GM19023 (cell line): ENCODE measurements at regions not wholly inside any gene's neighbourhood (a gene's known extent, or its start where the extent isn't known, plus 50 kb on each side); places are given as distances from the start of the nearest gene placed in this dataset.
"Not testable (repeated sequence)": the region's sequence is repeated elsewhere in the genome, so short reads cannot be mapped to it uniquely, and the experiment has no call there.

Experiments used
- ATAC-seq: cut with Tn5 transposase; IDR thresholded peaks from one replicate; pipeline ENCODE4 v1.9.1; 2021; ENCODE audit warnings: mild to moderate bottlenecking, moderate library complexity; ENCODE audit not compliant: unreplicated experiment

GRCh38 chr15:22665059-22665702, 121.3 kb upstream of the NIPA1 start:
- not testable (repeated sequence) for ATAC-seq

GRCh38 chr15:22665711-22666110, 120.7 kb upstream of the NIPA1 start:
- not testable (repeated sequence) for ATAC-seq

GRCh38 chr15:22684786-22685185, 101.7 kb upstream of the NIPA1 start:
- not testable (repeated sequence) for ATAC-seq

GRCh38 chr15:22699881-22700280, 86.6 kb upstream of the NIPA1 start:
- ATAC-seq, result not testable (repeated sequence)

- not testable (repeated sequence) for ATAC-seq
Measured at GRCh38 chr15:22710831-22711341, 75.6 kb upstream of the NIPA1 start.

GRCh38 chr15:22713933-22714332, 72.5 kb upstream of the NIPA1 start:
- not testable (repeated sequence) for ATAC-seq

- ATAC-seq, result not testable (repeated sequence)
Measured at GRCh38 chr15:22714358-22715132, 71.9 kb upstream of the NIPA1 start.

- not testable (repeated sequence) for ATAC-seq
Measured at GRCh38 chr15:22715133-22715845, 71.2 kb upstream of the NIPA1 start.

GRCh38 chr15:22719980-22720379, 66.5 kb upstream of the NIPA1 start:
- not testable (repeated sequence) for ATAC-seq

GRCh38 chr15:22726104-22726503, 60.3 kb upstream of the NIPA1 start:
- ATAC-seq, result not testable (repeated sequence)

- ATAC-seq, result not testable (repeated sequence)
Measured at GRCh38 chr15:22735067-22735466, 51.4 kb upstream of the NIPA1 start.

GRCh38 chr15:22735781-22736180, 50.7 kb upstream of the NIPA1 start:
- ATAC-seq, result no peak

GRCh38 chr15:22736200-22736599, 50.2 kb upstream of the NIPA1 start:
- not testable (repeated sequence) for ATAC-seq
